ENCODE measurements at regions not wholly inside any gene's neighbourhood (a gene's known extent, or its start where the extent isn't known, plus 50 kb on each side); places are given as distances from the start of the nearest gene placed in this dataset.
"Not testable (repeated sequence)": the region's sequence is repeated elsewhere in the genome, so short reads cannot be mapped to it uniquely, and the experiment has no call there.

DNA sequence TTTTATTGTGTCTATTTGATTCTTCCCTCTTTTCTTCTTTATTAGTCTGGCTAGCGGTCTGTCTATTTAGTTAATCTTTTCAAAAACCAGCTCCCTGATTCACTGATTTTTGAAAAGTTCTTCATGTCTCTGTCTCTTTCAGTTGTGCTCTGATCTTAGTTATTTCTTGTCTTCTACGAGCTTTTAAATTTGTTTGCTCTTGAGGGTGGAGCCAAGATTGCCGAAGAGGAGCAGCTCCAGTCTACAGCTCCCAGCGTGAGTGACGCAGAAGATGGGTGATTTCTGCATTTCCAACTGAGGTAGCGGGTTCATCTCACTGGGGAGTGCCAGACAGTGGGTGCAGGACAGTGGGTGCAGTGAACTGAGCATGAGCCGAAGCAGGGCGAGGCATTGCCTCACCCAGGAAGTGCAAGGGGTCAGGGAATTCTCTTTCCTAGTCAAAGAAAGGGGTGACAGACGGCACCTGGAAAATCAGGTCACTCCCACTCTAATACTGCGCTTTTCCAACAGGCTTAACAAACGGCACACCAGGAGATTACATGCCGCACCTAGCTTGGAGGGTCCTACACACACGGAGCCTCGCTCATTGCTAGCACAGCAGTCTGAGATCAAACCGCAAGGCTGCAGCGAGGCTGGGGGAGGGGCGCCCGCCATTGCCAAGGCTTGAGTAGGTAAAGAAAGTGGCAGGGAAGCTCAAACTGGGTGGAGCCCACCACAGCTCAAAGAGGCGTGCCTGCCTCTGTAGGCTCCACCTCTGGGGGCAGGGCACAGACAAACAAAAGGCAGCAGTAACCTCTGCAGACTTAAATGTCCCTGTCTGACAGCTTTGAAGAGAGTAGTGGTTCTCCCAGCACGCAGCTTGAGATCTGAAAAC is 220.6 kb upstream of the IRAK1BP1 start:
- TF ChIP-seq, protein P1, sequence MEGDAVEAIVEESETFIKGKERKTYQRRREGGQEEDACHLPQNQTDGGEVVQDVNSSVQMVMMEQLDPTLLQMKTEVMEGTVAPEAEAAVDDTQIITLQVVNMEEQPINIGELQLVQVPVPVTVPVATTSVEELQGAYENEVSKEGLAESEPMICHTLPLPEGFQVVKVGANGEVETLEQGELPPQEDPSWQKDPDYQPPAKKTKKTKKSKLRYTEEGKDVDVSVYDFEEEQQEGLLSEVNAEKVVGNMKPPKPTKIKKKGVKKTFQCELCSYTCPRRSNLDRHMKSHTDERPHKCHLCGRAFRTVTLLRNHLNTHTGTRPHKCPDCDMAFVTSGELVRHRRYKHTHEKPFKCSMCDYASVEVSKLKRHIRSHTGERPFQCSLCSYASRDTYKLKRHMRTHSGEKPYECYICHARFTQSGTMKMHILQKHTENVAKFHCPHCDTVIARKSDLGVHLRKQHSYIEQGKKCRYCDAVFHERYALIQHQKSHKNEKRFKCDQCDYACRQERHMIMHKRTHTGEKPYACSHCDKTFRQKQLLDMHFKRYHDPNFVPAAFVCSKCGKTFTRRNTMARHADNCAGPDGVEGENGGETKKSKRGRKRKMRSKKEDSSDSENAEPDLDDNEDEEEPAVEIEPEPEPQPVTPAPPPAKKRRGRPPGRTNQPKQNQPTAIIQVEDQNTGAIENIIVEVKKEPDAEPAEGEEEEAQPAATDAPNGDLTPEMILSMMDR (IDR thresholded peaks at IDR 0.05): not testable (repeated sequence)
- not testable (repeated sequence) for TF ChIP-seq EP300 (IDR thresholded peaks at IDR 0.05; ENCODE audit: low read depth)

All from transverse colon (tissue), 3 donors.